Suprapubic skin (tissue), 4 donors: ENCODE measurements at regions not wholly inside any gene's neighbourhood (a gene's known extent, or its start where the extent isn't known, plus 50 kb on each side); places are given as distances from the start of the nearest gene placed in this dataset.

ENCODE experiments used
- DNase-seq, 2 donors: peaks; one replicate each; pipeline ENCODE4 v3.0.0-alpha.2; 2019; ENCODE audit warnings: low spot score in 2 of 2
- H3K27ac ChIP-seq: fragments of 200-600 bp; sonication (generic); one replicate; pipeline ENCODE4 v1.5.1; 2019
- H3K27me3 ChIP-seq: fragments of 200-600 bp; sonication (generic); one replicate; pipeline ENCODE4 v1.5.1; 2019
- H3K36me3 ChIP-seq: fragments of 200-600 bp; sonication (generic); one replicate; pipeline ENCODE4 v1.5.1; 2019
- H3K4me1 ChIP-seq: fragments of 200-600 bp; sonication (generic); one replicate; pipeline ENCODE4 v1.5.1; 2019
- H3K4me3 ChIP-seq: fragments of 200-600 bp; sonication (generic); one replicate; pipeline ENCODE4 v1.5.1; 2019; ENCODE audit warnings: mild to moderate bottlenecking
- H3K9me3 ChIP-seq: fragments of 200-600 bp; sonication (generic); one replicate; pipeline ENCODE4 v1.5.1; 2019
- CTCF ChIP-seq, 2 donors: fragments of 200-600 bp in 1 of 2; fragments of 450-650 bp in 1 of 2; sonication (generic) in 1 of 2; IDR thresholded peaks; one replicate each; pipeline ENCODE4 v1.5.1; 2016 to 2019; ENCODE audit warnings: antibody characterized with exemption in 2 of 2, mild to moderate bottlenecking in 1 of 2, moderate library complexity in 1 of 2
- EP300 ChIP-seq: sonication (generic); formaldehyde crosslinking; IDR thresholded peaks from one replicate; pipeline ENCODE4 v1.6.1; 2017; ENCODE audit warnings: antibody characterized with exemption
- POLR2A ChIP-seq, 2 donors: fragments of 450-650 bp; IDR thresholded peaks; one replicate each; pipeline ENCODE4 v1.6.1; 2017; ENCODE audit warnings: antibody characterized with exemption in 2 of 2, mild to moderate bottlenecking in 2 of 2, moderate library complexity in 2 of 2
- POLR2AphosphoS5 ChIP-seq, 3 donors: sonication (generic); formaldehyde crosslinking; IDR thresholded peaks; one replicate each; pipeline ENCODE4 v1.6.1; 2017; ENCODE audit warnings: antibody characterized with exemption in 3 of 3
- WGBS: methylation state at CpG from one replicate; pipeline ENCODE4 v1.1.5; 2018; 5-methylcytosine and 5-hydroxymethylcytosine counted together

GRCh38 chr4:28475381-28475780, 1614.7 kb downstream of the STIM2 start:
- Histone ChIP-seq H3K27me3 (no peaks in the 10 kb centered on the region), H3K36me3 (no peaks in the 10 kb centered on the region)
- DNase-seq, result no peak

GRCh38 chr4:28479666-28480065, 1619.0 kb downstream of the STIM2 start:
- H3K4me3 ChIP-seq, result no peak overlapping the region
- 80% methylated on average over 3 of the region's 3 CpGs for WGBS
- no peaks in the 10 kb centered on the region for H3K9me3 ChIP-seq
- no peaks in the 10 kb centered on the region for H3K36me3 ChIP-seq
- H3K27me3 ChIP-seq, result no peaks in the 10 kb centered on the region
- H3K27ac ChIP-seq, result no peak overlapping the region
- DNase-seq, result no peak
- no peak for TF ChIP-seq EP300
- no peak for TF ChIP-seq POLR2A (IDR thresholded peaks at IDR 0.05)
- TF ChIP-seq CTCF (IDR thresholded peaks at IDR 0.05), result no peak
- TF ChIP-seq POLR2AphosphoS5 (IDR thresholded peaks at IDR 0.05), result no peak
- no peaks in the 10 kb centered on the region for H3K4me1 ChIP-seq

More at GRCh38 chr4:28475381-28475780, 1614.7 kb downstream of the STIM2 start:
- Histone ChIP-seq H3K27ac (no peak overlapping the region), H3K4me3 (no peak overlapping the region), H3K9me3 (no peaks in the 10 kb centered on the region), H3K4me1 (no peaks in the 10 kb centered on the region)
- WGBS, result 75% methylated on average over 1 of the region's 1 CpG
- TF ChIP-seq POLR2A (IDR thresholded peaks at IDR 0.05), result no peak
- TF ChIP-seq POLR2AphosphoS5 (IDR thresholded peaks at IDR 0.05), result no peak
- TF ChIP-seq EP300, result no peak
- no peak for TF ChIP-seq CTCF (IDR thresholded peaks at IDR 0.05)

- H3K4me1 ChIP-seq, result no peaks in the 10 kb centered on the region
- no peak for TF ChIP-seq POLR2AphosphoS5 (IDR thresholded peaks at IDR 0.05)
- no peak for TF ChIP-seq POLR2A (IDR thresholded peaks at IDR 0.05)
- no peak for TF ChIP-seq EP300
- TF ChIP-seq CTCF (IDR thresholded peaks at IDR 0.05), result no peak
- H3K27ac ChIP-seq, result no peak overlapping the region
- WGBS, result 68% methylated on average over 4 of the region's 4 CpGs
- H3K9me3 ChIP-seq, result no peaks in the 10 kb centered on the region
- DNase-seq, result no peak
- H3K4me3 ChIP-seq, result no peak overlapping the region
- H3K36me3 ChIP-seq, result no peaks in the 10 kb centered on the region
- no peaks in the 10 kb centered on the region for H3K27me3 ChIP-seq
Observed at GRCh38 chr4:28481565-28481964, 1620.9 kb downstream of the STIM2 start.

- WGBS, result 58% methylated on average over 7 of the region's 7 CpGs
- Histone ChIP-seq H3K36me3 (no peaks in the 10 kb centered on the region), H3K27me3 (no peaks in the 10 kb centered on the region), H3K27ac (no peak overlapping the region), H3K4me3 (no peak overlapping the region), H3K9me3 (no peaks in the 10 kb centered on the region), H3K4me1 (no peaks in the 10 kb centered on the region)
- DNase-seq, result no peak
- no peak for TF ChIP-seq POLR2AphosphoS5 (IDR thresholded peaks at IDR 0.05)
- no peak for TF ChIP-seq EP300
- TF ChIP-seq POLR2A (IDR thresholded peaks at IDR 0.05), result no peak
- TF ChIP-seq CTCF (IDR thresholded peaks at IDR 0.05), result no peak
Observed at GRCh38 chr4:28482580-28483270, 1622.1 kb downstream of the STIM2 start.

GRCh38 chr4:28488021-28488420, 1627.4 kb downstream of the STIM2 start:
- no peak for DNase-seq
- Histone ChIP-seq H3K4me3 (no peak overlapping the region), H3K27me3 (no peaks in the 10 kb centered on the region), H3K36me3 (no peaks in the 10 kb centered on the region), H3K4me1 (no peaks in the 10 kb centered on the region), H3K9me3 (no peaks in the 10 kb centered on the region), H3K27ac (no peak overlapping the region)
- 73% methylated on average over 1 of the region's 1 CpG for WGBS
- TF ChIP-seq POLR2A (IDR thresholded peaks at IDR 0.05) (no peak), POLR2AphosphoS5 (IDR thresholded peaks at IDR 0.05) (no peak), CTCF (IDR thresholded peaks at IDR 0.05) (no peak), EP300 (no peak)
